Activated naive CD4-positive, alpha-beta T cell treated with anti-CD3 and anti-CD28 coated beads, Interleukin-2, amount 50 U/mL, for 16 hours (primary cell): ENCODE measurements at regions not wholly inside any gene's neighbourhood (a gene's known extent, or its start where the extent isn't known, plus 50 kb on each side); places are given as distances from the start of the nearest gene placed in this dataset.
"Not testable (repeated sequence)": the region's sequence is repeated elsewhere in the genome, so short reads cannot be mapped to it uniquely, and the experiment has no call there.

Experiments used
- DNase-seq: peaks from one replicate; pipeline ENCODE4 v3.0.0-alpha.2; 2020

DNA sequence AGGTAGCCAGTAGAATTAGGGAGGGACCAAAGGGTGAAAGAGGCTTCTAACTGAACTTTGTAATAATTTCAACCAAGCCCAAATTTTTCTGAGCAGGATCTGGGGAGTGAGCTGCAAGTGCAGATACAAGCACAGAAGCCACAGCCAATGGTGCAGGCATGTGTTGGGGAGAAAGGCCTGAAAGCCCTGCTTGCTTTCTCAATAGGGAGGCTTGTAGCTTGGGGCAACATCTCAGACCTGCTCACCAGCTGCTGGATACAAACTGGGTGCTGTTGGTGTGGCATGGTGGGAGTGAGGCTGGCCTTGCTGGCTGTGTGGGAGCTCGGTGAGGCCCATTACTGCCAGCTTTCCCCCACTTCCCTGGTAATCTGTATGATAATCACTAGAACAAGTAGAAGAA, 688.5 kb upstream of the SEMA3D start:
- DNase-seq = no peak

DNA sequence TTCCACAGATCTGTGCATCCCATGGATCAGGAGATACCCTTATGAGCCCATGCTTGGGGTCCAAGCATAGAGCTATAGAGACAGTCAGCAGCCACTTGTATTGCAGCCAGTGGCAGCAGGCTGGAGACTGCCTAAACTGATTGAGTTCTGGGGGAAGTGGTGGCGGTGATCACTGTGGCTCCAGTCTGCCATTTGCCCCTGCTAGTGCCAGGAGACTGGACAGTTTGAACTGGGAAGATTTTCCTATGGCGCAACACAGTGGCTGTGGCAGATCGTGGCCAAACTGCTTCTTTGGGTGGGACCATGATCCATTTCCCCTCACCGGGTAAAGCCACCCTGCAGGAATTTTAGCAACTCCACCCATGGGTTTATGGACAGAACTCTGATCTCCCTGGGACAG, 679.7 kb upstream of the SEMA3D start:
- no peak for DNase-seq

DNA sequence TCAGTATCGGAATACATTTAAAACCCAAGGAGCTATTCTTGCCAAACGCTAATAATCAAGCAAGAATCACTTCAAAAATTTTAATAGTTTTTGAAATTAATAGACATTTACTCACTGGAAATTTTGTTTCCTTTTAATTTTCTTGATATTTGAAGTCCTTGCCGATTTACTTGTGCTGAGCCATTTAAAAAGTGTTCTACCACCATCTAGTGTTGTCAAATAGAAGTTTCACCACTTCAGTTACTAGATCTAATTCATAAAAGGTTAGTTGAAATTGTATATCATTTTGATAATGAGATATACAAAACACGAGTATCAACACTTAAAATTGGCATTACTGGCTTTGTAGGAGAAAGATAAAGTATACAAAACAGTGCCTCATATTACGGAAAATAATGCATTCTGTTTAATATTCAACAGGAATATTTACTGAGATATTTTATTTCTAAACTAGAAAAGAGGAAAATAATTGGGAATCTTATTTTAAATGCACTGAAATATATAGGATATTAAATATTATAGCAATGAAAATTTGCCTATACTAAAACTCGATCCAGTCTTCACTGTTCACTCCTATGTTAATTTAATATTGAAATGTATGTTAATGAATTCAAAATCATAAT, 664.8 kb upstream of the SEMA3D start:
- DNase-seq = no peak

DNA sequence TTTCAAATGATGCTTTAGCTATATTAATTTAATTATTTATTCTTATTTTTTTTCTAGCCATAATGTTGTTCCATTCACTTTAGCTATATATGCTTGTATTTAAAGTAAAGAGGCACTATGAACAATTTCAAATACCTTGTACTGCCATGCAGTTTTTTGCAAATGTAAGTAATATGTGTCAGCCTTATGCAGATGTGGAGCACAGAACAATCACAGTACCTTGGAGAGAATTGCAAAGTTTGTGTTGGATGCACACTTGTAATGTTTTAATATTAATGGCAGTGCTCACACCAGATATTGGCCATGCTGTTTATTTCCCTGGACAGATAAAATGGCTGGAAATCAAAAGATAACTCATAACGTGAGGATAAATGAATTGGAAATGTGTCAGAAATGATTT, 663.5 kb upstream of the SEMA3D start:
- no peak for DNase-seq

DNA sequence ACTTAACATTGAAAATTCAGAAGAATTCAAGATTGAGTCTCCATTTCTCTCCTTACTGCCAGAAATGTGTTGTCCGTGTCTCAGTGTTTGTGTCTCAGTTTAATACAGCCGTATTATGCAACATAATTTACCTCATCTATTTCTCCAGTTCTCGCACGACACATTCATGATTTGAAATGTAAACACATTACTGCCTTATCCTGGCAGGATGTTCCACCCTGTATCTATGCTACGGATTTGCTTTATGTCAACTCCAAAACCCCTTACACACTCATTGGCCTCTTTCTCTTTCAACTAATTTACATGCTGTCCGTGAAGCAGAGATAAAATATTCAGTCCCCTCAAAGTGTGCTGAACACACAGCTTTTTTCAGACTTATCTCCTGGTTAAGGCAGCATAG, 653.7 kb upstream of the SEMA3D start:
- DNase-seq = no peak

DNA sequence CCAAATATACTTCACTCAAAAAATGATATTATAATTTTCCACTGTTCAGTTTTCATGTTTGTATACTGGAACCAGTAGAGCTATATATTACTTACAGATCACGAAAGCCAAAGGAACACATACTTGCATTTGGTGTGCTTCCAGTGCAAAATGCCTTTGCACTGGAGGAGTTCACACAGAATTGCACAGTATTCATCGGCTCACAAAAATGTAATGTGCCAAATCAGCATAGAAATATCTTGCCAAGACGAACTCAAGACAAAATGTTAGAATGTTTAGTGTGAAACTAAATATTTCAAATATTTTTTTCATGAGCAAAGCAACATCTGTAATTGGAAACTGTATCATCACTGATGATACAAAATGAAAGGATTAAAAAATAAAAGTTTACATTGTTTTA, 646.2 kb upstream of the SEMA3D start:
- DNase-seq = no peak

DNA sequence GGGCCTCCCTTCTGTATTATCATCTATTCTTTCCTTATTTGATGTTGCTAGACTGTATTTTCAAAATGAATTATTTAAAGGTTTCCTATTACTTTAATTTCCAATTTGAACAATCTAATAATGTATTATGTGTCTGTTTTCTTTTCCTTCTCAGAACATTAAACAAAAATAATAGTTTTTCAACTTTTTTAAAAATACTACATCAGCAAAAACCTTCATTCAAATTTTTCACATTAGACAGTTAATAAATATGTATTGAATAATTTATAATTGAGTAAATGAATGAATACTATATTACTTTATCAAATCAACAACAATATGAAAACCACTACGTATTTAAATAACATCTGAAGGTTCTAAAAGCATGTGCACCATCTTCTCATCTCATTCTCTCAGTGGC, 644.1 kb upstream of the SEMA3D start:
- no peak for DNase-seq

DNA sequence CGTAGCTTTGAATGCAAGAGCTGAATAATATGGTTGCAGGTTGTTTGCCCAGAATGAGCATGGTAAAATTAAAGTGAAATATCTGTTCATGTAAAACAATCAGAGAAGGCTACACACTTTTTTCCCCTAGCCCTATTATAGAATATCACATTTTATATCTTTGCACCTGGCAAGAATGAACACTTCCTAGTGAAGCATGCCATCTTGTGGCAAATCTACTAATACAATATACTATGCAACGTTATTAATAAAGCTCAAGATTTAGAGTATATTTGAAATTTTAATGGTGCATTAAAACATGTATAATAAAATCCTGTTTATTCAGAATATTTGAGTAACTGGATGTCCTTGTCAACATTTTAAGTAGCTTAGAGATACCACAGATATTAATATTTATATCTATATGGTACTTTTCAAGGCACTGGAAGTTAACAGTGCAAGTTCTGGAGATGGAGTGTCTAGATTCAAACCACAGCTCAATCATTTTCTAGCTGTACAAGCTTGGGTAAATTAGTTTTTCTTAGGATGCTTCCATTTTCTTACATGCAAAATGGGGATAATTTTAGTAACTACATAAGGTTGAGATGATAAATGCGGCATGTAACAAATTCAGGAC, 643.1 kb upstream of the SEMA3D start:
- no peak for DNase-seq

DNA sequence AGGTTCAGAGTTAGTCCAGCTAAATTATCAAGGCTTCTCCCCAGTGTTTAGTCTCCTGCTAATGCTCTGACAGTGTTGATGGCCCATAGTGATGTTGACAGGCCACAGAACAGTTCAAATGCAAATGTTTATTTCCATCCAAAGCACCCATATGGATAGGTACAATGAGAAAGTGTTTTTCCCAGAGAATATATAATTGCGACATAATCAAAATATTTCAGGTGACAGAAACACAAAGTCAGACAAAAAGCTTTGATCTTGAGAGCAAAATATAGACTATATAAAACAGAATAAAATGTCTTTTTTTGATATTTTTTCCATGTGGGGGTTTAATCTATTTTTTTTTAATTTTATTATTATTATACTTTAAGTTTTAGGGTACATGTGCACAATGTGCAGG, 642.3 kb upstream of the SEMA3D start:
- no peak for DNase-seq

DNA sequence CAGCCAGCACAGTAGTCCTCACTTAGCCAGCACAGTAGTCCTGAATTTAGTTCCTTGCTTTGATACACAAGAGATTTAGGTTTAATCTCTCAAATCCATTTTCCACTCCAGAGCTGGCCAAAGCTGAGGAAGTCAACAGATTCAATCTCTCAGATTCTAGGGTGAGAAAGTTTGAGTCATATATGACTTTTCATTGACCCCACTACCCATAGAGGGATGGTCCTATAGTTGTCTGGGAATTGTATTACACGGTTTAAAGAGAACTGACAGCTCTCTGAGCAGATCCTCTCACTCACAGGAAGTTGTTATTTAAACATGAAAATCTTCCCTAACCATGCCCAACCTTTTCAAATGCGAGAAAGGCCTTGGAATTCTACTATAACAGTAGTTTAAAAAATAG, 641.8 kb upstream of the SEMA3D start:
- no peak for DNase-seq

DNA sequence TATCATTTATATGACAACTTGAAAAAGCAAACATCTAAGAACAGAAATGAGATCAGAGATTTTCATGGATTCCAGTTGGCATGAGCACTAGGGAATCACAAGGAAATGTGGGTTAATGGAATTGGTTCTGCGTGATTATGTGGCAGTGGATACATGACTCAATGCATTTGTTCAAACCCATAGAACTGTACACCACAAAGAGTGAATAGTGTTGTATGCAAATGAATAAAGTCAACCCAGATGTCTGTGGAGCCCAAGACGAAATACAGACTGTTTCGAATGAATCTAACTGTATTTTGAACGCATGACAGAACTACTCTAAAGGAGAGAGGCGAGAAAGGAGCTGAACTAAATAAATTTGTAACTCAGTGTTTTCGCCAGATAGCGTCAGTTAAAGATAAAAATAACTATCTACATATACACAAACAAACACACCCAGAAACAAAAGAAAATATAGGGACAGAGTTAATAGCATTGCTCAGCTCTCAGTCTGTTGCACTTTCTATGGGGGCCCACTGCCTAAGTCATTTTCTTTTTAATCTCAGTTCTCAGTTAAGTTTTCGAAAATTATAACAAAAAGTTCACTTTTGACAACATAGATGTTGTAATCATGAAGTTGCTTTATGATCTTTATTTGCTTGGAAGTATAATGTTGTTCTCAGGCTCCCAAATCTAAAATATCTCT, 636.7 kb upstream of the SEMA3D start:
- DNase-seq = no peak

DNA sequence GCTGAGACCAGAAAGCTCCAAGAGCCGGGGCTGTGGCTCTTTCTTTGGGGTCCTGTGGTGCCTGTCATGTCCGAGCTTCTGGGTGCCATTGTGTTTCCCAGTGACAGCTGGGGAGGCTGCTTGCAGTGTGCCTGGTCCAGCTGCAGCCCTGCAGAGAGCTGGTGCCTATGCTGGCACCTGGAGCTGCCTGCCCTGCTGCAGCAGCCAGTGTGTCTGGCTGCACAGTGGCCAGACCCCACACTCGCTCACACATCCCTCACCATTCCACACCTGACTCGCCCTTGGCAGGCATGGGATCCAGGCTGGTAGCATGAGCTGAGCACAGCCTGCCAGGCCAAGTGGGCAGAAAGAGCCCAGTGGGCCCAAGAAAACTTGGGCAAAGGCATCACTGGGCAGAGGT, 635.1 kb upstream of the SEMA3D start:
- no peak for DNase-seq

DNA sequence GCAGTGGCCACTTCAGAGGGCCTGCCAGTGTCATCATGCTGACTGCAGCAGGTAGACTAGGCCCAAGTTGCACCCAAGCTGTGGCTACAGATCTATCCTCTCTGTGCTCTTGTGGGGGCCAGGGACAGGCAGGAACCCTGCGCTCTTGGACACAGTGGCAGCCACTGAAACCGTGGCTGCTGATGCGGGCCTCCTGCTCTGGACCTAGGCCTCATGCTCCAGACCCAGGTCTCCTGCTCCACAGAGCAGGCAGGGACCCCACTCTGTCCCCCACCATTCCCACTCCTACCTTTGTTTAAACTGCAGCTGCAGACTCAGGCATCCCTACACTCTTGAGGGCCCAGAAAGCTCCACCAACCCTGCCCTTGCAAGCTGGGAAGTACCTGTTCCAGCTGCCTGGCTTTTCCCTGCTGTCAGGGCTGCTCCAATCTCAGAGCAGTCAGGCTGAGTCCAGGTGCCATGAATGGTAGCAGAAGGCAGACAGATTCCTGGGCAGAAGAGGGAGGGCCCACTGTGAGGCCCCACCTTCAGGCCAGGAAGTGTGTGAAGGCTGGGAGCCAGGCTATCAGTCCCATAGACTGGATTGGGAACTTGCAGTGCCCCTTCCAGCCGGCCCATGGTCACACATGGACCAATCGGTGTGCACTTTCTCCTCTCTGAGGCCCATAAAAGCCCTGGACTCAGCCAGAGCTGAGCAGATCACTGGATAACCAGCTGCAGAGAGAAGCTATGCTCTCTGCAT, 634.0 kb upstream of the SEMA3D start:
- DNase-seq = no peak

DNA sequence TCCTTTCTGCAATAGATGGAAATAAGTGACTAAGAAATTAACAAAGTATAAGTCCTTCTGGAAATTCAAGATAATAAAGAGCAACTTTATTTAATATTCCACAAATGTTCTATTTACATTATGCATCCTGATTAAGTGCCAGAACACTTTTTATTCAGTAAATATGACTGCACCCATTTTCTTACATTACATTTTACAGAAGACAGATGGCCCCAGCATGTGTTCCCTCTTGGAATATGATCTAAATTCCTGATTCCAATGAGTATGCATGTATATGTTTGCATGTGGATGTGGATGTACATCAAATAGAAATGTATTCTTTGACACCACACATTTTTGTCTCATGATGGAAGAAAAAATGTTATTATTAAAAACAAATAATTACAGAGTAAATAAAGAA, 628.7 kb upstream of the SEMA3D start:
- DNase-seq = no peak

DNA sequence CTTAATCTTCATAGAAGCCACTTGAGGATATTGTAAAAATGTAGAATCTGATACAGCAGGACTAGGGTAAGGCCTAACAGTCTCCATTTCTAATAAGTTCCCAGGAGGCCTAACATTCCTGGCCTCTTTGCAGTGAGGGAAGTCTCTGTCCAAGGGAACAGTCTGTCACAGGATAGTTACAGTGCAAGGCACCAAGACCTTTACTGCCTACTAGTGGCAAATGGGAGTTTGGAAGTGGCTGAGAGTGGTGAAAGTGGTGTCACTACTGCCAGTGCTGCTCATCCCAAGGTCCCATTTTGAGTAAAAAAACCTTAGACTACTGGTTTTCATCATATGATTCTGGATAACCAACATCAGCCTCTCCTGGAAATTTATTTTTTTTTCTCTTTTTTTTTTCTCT, 619.5 kb upstream of the SEMA3D start:
- no peak for DNase-seq

DNA sequence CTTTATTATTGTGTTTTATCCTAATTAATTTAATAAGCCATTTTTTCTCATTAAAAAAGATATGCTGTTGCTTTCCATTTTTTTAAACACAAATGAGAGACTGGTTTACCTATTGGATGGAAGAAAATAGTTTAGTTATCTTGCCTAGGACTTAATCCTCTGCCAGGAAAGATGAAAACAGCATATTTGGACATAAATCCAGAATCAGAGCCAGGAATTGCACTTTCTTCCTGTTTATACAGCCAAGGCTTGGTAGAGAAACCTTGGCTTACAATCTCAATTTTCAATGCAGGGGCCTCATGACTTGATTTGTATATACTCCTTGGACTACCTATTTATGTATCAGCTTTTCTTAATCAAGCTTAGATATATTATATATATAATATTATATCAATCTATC, 618.8 kb upstream of the SEMA3D start:
- DNase-seq = no peak

DNA sequence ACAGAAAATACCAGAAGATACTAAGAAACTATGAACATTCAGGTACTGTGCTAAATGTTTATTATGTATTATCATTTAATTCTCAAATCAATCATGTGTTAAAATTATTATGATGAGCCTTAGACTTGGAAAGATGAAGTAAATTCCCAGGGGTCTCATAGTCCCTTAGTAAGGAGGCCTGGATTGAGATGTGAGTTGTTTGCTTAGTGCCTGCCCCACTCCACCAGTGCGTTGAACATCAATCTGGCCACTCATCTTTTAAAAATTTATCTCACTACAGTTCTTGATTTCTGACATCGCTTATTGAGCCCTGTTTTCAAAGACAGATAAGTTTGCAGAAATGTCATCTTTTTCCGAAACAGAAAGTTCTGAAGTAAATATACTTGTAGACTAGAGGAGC, 618.4 kb upstream of the SEMA3D start:
- DNase-seq = no peak

DNA sequence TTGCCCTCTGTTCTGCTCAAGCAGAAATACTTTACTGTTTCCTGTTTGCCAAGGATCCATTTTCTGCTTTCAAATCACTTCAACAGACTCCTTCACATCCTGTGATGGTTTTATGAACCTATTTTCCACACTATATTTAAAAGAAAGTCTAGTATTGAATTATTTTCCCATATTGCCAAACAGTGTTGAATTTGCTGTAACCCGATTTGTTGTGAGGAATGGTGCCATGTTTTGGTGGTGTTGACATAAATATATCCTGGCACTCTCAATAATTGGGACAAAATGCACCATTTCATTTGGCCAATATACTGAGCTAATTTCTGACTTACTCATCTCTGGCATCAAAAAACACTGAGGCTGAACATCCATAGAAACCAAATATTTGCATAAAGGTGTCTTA, 615.4 kb upstream of the SEMA3D start:
- DNase-seq = no peak

DNA sequence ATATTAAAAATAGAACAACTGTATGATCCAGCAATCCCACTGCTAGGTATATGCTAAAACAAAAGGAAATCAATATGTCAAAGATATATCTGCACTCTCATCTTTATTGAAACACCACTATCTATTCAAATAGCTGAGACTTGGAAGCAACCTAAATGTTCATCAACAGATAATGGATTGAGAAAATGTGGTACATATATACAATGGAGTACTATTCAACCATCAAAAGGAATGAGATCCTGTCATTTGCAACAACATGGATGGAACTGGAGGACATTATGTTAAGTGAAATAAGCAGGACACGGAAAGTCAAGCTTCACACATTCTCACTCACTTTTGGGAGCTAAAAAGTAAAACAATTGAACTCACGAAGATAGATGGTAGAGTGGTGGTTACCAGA, 610.1 kb upstream of the SEMA3D start:
- no peak for DNase-seq

DNA sequence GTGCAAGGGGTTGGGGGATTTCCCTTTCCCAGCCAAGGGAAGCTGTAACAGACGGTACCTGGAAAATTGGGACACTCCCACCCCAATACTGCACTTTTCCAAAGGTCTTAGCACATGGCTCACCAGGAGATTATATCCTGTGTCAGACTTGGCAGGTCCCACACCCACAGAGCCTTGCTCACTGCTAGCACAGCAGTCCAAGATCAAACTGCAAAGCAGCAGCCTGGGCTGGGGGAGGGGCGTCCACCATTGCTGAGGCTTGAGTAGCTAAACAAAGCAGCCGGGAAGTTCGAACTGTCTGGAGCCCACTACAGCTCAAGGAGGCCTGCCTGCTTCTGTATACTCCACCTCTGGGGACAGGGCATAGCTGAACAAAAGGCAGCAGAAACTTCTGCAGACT, 604.2 kb upstream of the SEMA3D start:
- not testable (repeated sequence) for DNase-seq

DNA sequence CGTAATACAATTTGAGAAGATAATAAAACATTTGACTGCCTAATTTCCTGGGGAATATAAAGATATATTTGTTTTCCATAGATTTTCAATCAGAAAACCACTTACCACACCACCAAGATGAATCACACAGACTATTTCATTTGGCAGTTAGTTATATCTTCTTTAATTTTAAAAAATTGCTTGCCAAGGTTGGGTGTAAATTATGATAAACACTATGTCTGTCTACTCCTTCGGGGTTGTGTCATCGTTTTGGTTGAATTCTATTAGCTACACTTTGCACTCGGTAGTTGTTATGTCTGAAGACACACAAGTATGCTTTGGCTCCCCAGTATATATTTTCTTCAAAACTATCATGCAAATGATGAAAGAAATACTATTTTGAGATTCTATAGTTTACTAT, 594.8 kb upstream of the SEMA3D start:
- no peak for DNase-seq

DNA sequence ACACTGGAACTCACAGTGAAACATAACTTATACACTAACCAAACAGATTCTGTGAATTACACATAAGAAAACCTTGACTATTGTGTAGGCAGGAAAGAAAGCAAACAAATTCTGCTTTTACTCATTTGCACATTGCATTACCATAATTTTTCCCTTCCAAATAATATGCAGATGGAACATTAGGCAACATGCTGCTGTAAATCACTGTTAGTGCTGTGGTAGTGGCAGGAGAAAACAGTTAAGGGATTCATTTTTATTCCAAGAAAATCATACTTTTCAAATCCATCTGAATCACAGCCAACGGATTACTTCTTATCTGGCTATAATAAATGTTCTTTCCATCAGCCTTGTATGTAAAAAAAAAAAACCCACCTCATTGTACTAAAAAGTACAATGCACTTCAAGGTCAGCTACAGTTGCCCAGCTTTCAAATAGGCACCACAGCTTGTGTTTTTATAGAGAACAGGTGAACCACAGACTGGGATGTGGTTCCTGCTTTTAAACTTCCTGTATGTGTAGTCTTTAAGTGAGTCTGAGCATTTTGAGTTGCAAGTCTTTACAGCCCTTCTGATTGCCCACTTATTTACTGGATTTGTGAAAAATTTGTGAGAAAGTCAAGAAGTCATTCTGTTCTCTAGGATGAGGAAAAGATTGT, 590.0 kb upstream of the SEMA3D start:
- DNase-seq = no peak

DNA sequence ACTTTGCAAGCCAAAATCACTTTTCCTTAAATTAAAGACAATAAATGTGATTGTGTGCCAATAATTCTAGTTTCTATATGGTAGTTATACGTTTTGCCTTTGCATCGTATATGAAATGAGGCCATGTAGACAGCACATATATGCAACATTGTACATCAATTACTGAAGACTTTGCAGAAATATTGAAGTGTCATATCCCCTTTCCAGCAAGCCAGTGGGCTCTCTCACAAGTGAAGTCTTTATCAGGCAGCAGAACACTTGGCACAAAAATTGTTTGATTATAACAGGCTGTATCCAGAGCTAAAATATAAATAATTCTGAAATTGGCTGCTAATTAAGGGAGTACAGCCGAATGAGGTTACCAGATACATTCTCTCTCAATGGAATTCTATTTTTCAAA, 588.6 kb upstream of the SEMA3D start:
- DNase-seq = no peak

DNA sequence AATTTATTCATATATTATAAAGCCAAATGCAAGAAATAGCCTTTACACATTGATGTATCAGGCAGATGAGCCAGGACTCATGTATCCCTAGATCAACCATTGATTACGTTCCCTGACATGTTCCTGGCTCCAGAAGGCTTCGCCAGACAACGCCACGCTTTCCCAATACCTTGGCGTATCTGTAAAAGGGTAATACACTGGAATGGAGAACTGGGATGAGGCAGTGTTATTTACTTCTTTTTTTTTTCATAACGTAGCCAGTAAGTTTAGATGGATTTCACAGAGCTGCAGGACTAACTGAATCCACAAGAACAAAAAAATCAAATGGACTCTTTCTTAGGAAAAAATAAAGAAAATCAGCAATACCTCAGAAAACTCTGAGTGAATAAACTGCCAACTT, 588.1 kb upstream of the SEMA3D start:
- no peak for DNase-seq
